ENCODE measurements at regions not wholly inside any gene's neighbourhood (a gene's known extent, or its start where the extent isn't known, plus 50 kb on each side); places are given as distances from the start of the nearest gene placed in this dataset.

DNA sequence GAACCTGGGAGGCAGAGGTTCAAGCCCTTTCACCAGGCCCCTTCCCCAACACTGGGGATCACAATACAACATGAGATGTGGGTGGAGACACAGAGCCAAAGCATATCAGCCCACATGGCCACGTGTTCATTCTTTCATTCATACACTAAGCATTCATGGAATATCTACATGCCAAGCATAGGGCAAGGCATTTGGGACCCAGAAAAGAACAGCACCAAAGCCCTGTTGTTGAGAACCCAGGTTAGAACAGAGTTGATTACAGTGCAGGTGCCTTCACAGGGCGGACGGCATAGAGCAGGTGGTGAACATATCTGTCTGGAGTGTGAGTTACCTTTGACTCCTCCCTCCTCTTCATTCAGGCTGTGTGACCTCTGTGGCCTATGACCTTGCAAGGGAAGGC, 159.4 kb upstream of the GSC start:
- Histone ChIP-seq H3K4me1 (ENCODE audit: control insufficient read depth, insufficient read depth, low read length, poor library complexity, severe bottlenecking) (no peaks in the 10 kb centered on the region), H3K36me3 (ENCODE audit: control insufficient read depth, insufficient read depth, low read length) (no peaks in the 10 kb centered on the region), H3K4me3 (ENCODE audit: insufficient read depth, low read depth, low read length, poor library complexity, severe bottlenecking) (no peak overlapping the region), H3K27me3 (replicated peaks; ENCODE audit: control insufficient read depth, insufficient read depth, low read length, poor library complexity, severe bottlenecking) (no peaks in the 10 kb centered on the region), H3K9me3 (ENCODE audit: control insufficient read depth, low read length) (no peaks in the 10 kb centered on the region), H3K27ac (ENCODE audit: insufficient read depth, low read length, poor library complexity, severe bottlenecking) (no peak overlapping the region)
- no peak for DNase-seq

- DNase-seq: no peak
- Histone ChIP-seq H3K27me3 (replicated peaks; ENCODE audit: control insufficient read depth, insufficient read depth, low read length, poor library complexity, severe bottlenecking) (no peaks in the 10 kb centered on the region), H3K36me3 (ENCODE audit: control insufficient read depth, insufficient read depth, low read length) (no peaks in the 10 kb centered on the region), H3K27ac (ENCODE audit: insufficient read depth, low read length, poor library complexity, severe bottlenecking) (no peak overlapping the region), H3K9me3 (ENCODE audit: control insufficient read depth, low read length) (no peaks in the 10 kb centered on the region), H3K4me1 (ENCODE audit: control insufficient read depth, insufficient read depth, low read length, poor library complexity, severe bottlenecking) (no peaks in the 10 kb centered on the region), H3K4me3 (ENCODE audit: insufficient read depth, low read depth, low read length, poor library complexity, severe bottlenecking) (no peak overlapping the region)
Observed at GRCh38 chr14:94926176-94926575, 156.3 kb upstream of the GSC start.

GRCh38 chr14:94925416-94926173, 155.7 kb upstream of the GSC start:
- H3K4me3 ChIP-seq (ENCODE audit: insufficient read depth, low read depth, low read length, poor library complexity, severe bottlenecking): no peak overlapping the region
- no peak overlapping the region for H3K27ac ChIP-seq (ENCODE audit: insufficient read depth, low read length, poor library complexity, severe bottlenecking)
- H3K36me3 ChIP-seq (ENCODE audit: control insufficient read depth, insufficient read depth, low read length): no peaks in the 10 kb centered on the region
- no peaks in the 10 kb centered on the region for H3K27me3 ChIP-seq (replicated peaks; ENCODE audit: control insufficient read depth, insufficient read depth, low read length, poor library complexity, severe bottlenecking)
- no peaks in the 10 kb centered on the region for H3K9me3 ChIP-seq (ENCODE audit: control insufficient read depth, low read length)
- no peak for DNase-seq
- H3K4me1 ChIP-seq (ENCODE audit: control insufficient read depth, insufficient read depth, low read length, poor library complexity, severe bottlenecking): no peaks in the 10 kb centered on the region

GRCh38 chr14:94924189-94924588, 154.3 kb upstream of the GSC start:
- no peak overlapping the region for H3K27ac ChIP-seq (ENCODE audit: insufficient read depth, low read length, poor library complexity, severe bottlenecking)
- no peaks in the 10 kb centered on the region for H3K36me3 ChIP-seq (ENCODE audit: control insufficient read depth, insufficient read depth, low read length)
- DNase-seq: no peak
- H3K4me1 ChIP-seq (ENCODE audit: control insufficient read depth, insufficient read depth, low read length, poor library complexity, severe bottlenecking): no peaks in the 10 kb centered on the region
- H3K4me3 ChIP-seq (ENCODE audit: insufficient read depth, low read depth, low read length, poor library complexity, severe bottlenecking): no peak overlapping the region
- H3K27me3 ChIP-seq (replicated peaks; ENCODE audit: control insufficient read depth, insufficient read depth, low read length, poor library complexity, severe bottlenecking): no peaks in the 10 kb centered on the region
- no peaks in the 10 kb centered on the region for H3K9me3 ChIP-seq (ENCODE audit: control insufficient read depth, low read length)

GRCh38 chr14:94923786-94924185, 153.9 kb upstream of the GSC start:
- H3K4me1 ChIP-seq (ENCODE audit: control insufficient read depth, insufficient read depth, low read length, poor library complexity, severe bottlenecking): no peaks in the 10 kb centered on the region
- H3K27me3 ChIP-seq (replicated peaks; ENCODE audit: control insufficient read depth, insufficient read depth, low read length, poor library complexity, severe bottlenecking): no peaks in the 10 kb centered on the region
- H3K36me3 ChIP-seq (ENCODE audit: control insufficient read depth, insufficient read depth, low read length): no peaks in the 10 kb centered on the region
- H3K4me3 ChIP-seq (ENCODE audit: insufficient read depth, low read depth, low read length, poor library complexity, severe bottlenecking): no peak overlapping the region
- H3K9me3 ChIP-seq (ENCODE audit: control insufficient read depth, low read length): no peaks in the 10 kb centered on the region
- DNase-seq: no peak
- H3K27ac ChIP-seq (ENCODE audit: insufficient read depth, low read length, poor library complexity, severe bottlenecking): no peak overlapping the region

GRCh38 chr14:94922595-94923239, 152.8 kb upstream of the GSC start:
- Histone ChIP-seq H3K9me3 (ENCODE audit: control insufficient read depth, low read length) (no peaks in the 10 kb centered on the region), H3K36me3 (ENCODE audit: control insufficient read depth, insufficient read depth, low read length) (no peaks in the 10 kb centered on the region), H3K27me3 (replicated peaks; ENCODE audit: control insufficient read depth, insufficient read depth, low read length, poor library complexity, severe bottlenecking) (no peaks in the 10 kb centered on the region), H3K27ac (ENCODE audit: insufficient read depth, low read length, poor library complexity, severe bottlenecking) (no peak overlapping the region), H3K4me3 (ENCODE audit: insufficient read depth, low read depth, low read length, poor library complexity, severe bottlenecking) (no peak overlapping the region), H3K4me1 (ENCODE audit: control insufficient read depth, insufficient read depth, low read length, poor library complexity, severe bottlenecking) (no peaks in the 10 kb centered on the region)
- DNase-seq: no peak

- H3K4me3 ChIP-seq (ENCODE audit: insufficient read depth, low read depth, low read length, poor library complexity, severe bottlenecking): no peak overlapping the region
- no peak overlapping the region for H3K27ac ChIP-seq (ENCODE audit: insufficient read depth, low read length, poor library complexity, severe bottlenecking)
- no peaks in the 10 kb centered on the region for H3K4me1 ChIP-seq (ENCODE audit: control insufficient read depth, insufficient read depth, low read length, poor library complexity, severe bottlenecking)
- no peaks in the 10 kb centered on the region for H3K9me3 ChIP-seq (ENCODE audit: control insufficient read depth, low read length)
- no peak for DNase-seq
- no peaks in the 10 kb centered on the region for H3K36me3 ChIP-seq (ENCODE audit: control insufficient read depth, insufficient read depth, low read length)
- no peaks in the 10 kb centered on the region for H3K27me3 ChIP-seq (replicated peaks; ENCODE audit: control insufficient read depth, insufficient read depth, low read length, poor library complexity, severe bottlenecking)
Observed at GRCh38 chr14:94921882-94922585, 152.1 kb upstream of the GSC start.

- Histone ChIP-seq H3K27me3 (replicated peaks; ENCODE audit: control insufficient read depth, insufficient read depth, low read length, poor library complexity, severe bottlenecking) (no peaks in the 10 kb centered on the region), H3K4me3 (ENCODE audit: insufficient read depth, low read depth, low read length, poor library complexity, severe bottlenecking) (no peak overlapping the region), H3K36me3 (ENCODE audit: control insufficient read depth, insufficient read depth, low read length) (no peaks in the 10 kb centered on the region), H3K9me3 (ENCODE audit: control insufficient read depth, low read length) (no peaks in the 10 kb centered on the region), H3K27ac (ENCODE audit: insufficient read depth, low read length, poor library complexity, severe bottlenecking) (no peak overlapping the region), H3K4me1 (ENCODE audit: control insufficient read depth, insufficient read depth, low read length, poor library complexity, severe bottlenecking) (no peaks in the 10 kb centered on the region)
- no peak for DNase-seq
Observed at GRCh38 chr14:94921456-94921855, 151.5 kb upstream of the GSC start.

DNA sequence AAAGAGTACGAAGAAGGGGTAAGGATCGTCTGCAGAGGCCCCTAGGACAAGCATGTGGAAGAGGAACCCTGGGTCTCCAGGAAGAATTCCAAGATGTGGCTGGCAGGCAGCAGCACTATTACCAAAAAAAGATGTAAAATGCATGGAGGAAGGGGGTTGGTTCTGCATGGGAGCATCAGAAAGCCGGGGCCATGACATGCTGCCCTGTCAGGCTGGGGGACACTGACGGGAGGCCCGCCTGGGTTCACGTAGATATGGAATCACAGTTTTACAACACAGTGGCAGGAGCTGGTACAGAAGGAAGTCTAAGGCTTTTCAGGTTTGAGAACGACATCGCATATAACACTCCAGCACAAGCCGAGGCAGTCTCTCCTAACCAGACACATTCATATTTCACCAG, 150.0 kb upstream of the GSC start:
- H3K36me3 ChIP-seq (ENCODE audit: control insufficient read depth, insufficient read depth, low read length): no peaks in the 10 kb centered on the region
- no peaks in the 10 kb centered on the region for H3K27me3 ChIP-seq (replicated peaks; ENCODE audit: control insufficient read depth, insufficient read depth, low read length, poor library complexity, severe bottlenecking)
- no peaks in the 10 kb centered on the region for H3K9me3 ChIP-seq (ENCODE audit: control insufficient read depth, low read length)
- H3K27ac ChIP-seq (ENCODE audit: insufficient read depth, low read length, poor library complexity, severe bottlenecking): no peak overlapping the region
- DNase-seq: no peak
- no peaks in the 10 kb centered on the region for H3K4me1 ChIP-seq (ENCODE audit: control insufficient read depth, insufficient read depth, low read length, poor library complexity, severe bottlenecking)
- H3K4me3 ChIP-seq (ENCODE audit: insufficient read depth, low read depth, low read length, poor library complexity, severe bottlenecking): no peak overlapping the region

DNA sequence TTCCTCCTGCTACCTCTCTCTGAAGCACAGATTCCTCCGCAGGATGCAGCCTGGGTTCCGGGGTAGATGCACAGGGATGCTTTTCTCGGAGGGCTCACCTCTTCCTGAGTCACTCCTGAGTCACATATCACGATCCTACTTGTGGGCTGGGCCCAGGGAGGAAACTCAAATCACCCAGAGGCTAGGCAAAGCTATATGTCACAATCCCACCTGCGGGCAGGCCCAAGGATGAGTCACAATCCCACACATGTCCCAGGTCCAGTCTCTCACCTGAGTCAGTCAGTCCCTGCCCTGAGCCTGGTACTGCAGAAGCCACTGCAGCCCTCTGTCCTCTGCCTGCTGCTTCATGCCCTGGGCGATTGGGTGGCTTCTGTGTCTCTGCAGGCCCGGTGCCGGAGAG, 149.0 kb upstream of the GSC start:
- H3K9me3 ChIP-seq (ENCODE audit: control insufficient read depth, low read length): no peaks in the 10 kb centered on the region
- H3K36me3 ChIP-seq (ENCODE audit: control insufficient read depth, insufficient read depth, low read length): no peaks in the 10 kb centered on the region
- H3K27me3 ChIP-seq (replicated peaks; ENCODE audit: control insufficient read depth, insufficient read depth, low read length, poor library complexity, severe bottlenecking): no peaks in the 10 kb centered on the region
- H3K4me1 ChIP-seq (ENCODE audit: control insufficient read depth, insufficient read depth, low read length, poor library complexity, severe bottlenecking): no peaks in the 10 kb centered on the region
- no peak overlapping the region for H3K4me3 ChIP-seq (ENCODE audit: insufficient read depth, low read depth, low read length, poor library complexity, severe bottlenecking)
- no peak overlapping the region for H3K27ac ChIP-seq (ENCODE audit: insufficient read depth, low read length, poor library complexity, severe bottlenecking)
- no peak for DNase-seq
